GM18502 (cell line): ENCODE measurements at regions not wholly inside any gene's neighbourhood (a gene's known extent, or its start where the extent isn't known, plus 50 kb on each side); places are given as distances from the start of the nearest gene placed in this dataset.

Experiments
- ATAC-seq: cut with Tn5 transposase; IDR thresholded peaks from one replicate; pipeline ENCODE4 v1.9.1; 2021; ENCODE audit warnings: mild to moderate bottlenecking; ENCODE audit not compliant: unreplicated experiment, poor library complexity

DNA sequence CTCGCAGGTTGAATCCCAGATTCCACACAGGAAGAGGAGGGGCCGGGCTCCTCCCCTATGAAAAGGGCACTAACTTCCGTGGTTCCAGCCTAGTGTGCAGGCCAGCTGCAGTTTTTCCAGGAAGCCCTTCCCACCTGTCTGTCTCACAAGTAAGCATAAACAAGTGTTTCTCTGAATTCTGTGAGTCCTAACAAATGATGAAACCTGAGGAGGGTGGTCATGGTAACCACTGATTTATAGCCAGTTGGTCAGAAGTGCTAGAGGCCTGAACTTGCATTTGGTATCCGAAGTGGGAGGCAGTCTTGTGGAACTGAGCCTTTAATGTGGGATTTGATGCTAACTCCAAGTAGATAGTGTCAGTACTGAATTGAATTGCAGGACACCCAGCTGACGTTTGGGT, 54.7 kb upstream of the STEAP4 start:
- ATAC-seq, result no peak

DNA sequence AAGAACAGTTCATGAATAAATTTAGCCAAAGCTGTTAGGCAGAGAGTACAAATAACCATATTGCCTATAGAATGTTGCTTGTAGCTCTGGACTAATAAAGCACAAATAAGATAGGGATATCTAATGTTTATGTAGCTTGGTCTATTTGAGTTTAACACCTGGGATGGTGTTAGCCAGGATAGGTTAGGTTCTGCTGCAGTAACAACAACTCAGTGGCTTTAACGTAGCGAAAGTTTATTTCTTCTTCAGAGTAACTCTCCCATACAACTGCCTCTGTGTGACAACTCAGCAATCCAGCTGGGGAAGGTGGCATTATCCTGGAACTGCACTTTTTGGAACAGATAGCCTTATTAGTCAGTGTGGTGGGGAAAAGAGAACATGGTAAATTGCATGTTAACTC, 52.2 kb upstream of the STEAP4 start:
- ATAC-seq, result no peak

DNA sequence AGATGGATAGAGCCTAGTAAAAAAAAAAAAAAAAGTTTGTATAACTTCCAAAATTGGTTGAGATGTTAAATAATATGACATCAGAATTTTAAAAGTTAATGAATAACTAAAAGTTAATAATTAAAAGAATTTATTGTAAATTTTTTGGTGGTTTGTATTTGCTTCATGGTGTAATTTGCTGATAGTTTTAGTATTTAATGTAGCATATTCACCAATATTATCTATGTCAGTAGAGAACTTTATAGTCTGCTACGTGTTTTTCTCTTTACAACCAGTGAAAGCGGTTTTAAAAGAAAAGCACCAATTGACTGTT, 51.8 kb upstream of the STEAP4 start:
- ATAC-seq, result no peak

DNA sequence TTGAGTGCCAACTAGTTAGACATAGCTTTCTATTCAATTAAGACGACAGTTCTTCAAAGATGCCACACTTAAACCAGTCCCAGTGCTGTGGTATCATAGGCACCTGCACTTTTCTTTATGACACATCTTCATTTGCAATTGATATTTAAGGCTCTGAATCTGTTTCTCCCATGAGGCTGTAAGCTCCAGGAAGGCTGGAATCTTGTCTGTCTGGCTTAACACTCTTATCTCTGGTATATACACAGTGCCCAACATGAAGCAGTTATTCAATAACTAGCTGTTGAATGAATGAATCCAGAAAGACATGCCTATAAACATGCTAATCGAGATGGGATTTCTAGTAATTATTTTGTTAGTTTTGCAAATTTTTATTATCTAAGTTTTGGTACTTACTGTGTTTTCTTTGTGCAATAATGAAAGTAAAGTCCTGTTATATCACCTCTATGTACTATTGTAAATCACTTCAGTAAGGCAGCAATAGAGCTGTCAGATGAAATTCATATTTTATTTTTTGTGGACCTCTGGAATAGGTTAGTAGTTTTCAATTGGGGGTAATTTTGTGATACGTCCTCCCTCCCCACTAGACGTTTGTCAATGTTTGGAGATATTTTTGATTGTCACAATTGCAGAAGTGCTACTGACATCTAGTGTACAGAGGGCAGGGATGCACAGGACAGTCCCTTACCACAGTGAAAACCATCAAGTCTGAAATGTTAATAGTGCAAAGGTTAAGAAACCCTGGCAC, 51.3 kb upstream of the STEAP4 start:
- peak; percentile 74 for ATAC-seq

DNA sequence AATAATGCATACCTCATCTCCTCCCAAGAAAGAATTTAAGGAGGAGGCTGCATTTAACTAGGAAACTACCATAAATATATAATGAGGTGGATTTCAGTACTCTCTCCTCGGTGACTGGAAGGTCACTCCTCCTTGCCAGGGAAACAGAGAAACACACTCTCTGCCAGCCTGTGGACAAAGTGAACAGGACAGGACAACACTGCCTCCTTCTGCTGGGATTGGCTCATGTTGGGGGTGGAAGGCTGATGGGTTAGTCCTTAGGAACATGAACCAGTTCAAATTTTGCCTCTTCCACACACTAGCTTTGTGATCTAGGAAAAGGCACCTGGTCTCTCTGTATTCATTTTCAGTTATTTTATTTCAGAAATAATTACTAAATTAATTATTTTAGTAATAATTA, 50.6 kb upstream of the STEAP4 start:
- no peak for ATAC-seq
